COLO829 (cell line): ENCODE measurements at regions not wholly inside any gene's neighbourhood (a gene's known extent, or its start where the extent isn't known, plus 50 kb on each side); places are given as distances from the start of the nearest gene placed in this dataset.

ENCODE experiments used
- DNase-seq: peaks from one replicate; pipeline ENCODE4 v3.0.0; 2012; ENCODE audit warnings: low spot score

- DNase-seq = no peak
These were observed 147.2 kb downstream of the C9orf50 start for GRCh38 chr9:129473523-129474244.

DNA sequence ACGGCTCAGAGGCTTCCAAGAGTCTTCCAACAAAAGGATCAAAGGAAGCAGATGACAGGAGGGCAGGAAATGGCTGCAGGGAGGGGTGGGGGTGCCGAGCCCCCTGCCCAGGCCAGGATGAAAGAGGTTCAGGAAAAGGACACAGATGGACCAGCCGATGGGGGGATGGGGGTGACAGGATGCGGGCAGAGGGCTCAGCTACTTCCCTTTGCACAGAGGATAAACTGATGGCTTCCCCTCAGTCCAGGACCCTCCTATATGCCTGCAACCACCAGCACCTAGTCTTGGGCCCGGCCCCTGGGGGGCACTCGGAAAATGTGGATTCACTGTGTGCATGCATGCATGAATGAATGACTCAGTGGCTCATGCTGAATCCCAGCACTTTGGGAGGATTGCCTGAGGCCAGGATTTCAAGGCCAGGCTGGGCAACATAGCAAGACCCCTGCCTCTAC, 148.2 kb downstream of the C9orf50 start:
- DNase-seq = no peak

- DNase-seq = no peak
These were observed 149.5 kb downstream of the C9orf50 start for GRCh38 chr9:129471201-129472019.

- DNase-seq = no peak
These were observed 150.9 kb downstream of the C9orf50 start for GRCh38 chr9:129469988-129470316.

DNA sequence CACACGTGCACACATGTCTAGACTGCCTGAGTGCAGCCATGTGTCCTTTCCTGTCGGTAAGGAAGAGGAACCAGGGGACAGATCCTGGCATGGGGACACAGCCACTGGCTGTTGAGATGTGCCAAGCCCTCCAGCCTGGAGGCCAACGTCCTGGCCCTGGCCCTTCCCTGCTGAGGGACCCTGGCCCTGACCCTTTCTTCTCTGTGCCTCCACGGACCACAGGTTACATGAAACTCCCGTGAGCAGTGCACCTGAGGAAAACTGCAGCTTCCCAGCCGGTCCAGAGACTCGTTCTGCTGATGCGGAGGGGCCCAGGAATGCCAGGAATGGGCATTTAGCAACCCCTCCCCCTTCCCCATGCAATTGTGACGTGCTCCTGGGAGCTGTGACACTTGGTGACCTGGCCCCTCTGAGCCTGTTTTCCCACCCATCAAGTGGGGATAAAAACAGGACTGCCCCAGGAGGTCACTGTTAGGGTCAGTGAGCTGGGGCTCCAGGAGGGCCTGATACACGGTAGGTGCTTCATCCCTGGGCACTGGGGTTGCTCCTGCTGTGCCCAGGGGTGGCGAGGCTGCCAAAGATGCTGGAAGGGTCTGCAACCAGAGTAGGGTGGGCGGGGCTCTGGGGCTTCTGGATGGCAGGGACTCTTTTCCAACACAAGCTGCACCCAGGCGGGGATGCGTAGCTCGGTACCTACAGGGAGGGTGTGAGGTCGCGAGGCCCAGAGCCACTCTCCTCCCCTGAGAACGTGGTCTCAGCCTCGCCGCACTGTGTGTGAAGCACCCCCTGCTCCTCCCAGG, 151.5 kb downstream of the C9orf50 start:
- no peak for DNase-seq

DNA sequence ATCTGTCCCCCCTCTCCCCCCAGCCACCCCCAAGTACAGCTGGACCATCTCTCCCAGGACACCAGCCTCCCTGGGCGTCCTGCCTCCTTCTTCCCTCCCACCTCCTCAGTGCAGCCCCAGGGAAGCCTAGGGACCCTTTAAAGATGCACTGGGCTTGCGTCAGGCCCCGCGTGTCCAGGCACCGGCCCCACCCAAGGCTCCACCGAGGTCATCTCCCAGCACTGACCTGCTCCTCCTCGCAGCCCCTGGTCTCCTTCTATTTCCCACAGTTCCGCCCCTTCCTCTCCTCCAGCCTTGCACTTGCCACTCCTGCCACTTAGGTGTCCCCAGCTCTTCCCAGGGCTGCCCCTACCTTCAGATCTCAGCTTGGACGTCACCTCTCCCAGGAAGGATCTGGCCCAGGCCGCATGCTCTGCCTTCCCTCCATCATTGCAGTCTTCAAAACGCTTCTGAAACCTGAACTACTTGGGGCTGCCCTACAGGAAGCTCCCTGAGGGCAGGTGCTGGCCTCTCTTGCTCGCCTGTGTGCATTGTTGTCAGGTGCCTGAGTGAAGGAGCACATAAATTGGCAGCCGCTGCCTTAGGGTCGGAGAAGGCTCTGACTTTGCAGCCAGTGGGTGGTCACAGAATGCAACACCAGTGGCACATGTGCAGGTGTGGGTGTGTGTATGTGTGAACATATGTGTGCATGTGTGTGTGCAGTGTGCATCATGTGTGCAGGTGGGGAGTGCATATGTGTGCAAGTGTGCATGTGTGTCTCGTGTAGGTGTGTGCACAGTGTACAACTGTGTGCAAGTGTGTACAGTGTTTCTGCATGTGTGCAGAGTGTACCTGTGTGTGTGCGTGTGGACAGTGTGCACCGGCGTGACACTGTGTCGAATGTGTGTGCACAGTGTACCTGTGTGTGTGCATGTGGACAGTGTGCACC, 152.9 kb downstream of the C9orf50 start:
- no peak for DNase-seq

DNA sequence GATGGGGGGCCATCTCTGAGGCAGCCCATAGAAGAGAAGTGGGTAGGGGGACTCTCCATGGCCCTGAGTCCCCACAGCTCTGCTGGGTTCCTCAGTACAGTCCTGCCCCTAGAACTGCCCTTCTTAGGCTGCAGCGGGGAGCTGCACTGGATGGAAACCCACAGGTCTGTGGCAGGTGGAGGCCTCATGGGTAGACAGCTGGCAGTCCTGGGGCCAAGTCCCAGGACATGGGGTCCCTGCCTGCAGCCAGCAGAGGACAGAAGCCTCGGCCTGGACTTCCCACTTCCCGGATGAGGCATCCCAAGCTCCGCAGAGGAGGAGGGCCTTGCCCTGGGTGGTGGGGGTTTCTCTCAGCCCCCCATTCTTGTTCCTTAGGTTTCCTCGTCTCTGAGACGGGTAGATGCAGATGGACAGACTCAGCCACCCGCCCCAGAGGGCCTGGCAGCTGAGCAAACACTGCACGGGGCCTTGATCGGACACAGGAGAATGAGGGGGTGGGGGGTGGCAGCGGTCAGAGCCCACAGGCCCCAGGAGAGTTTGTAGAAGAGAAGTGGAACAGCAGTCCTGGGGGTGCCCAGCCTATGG, 153.8 kb downstream of the C9orf50 start:
- no peak for DNase-seq

DNA sequence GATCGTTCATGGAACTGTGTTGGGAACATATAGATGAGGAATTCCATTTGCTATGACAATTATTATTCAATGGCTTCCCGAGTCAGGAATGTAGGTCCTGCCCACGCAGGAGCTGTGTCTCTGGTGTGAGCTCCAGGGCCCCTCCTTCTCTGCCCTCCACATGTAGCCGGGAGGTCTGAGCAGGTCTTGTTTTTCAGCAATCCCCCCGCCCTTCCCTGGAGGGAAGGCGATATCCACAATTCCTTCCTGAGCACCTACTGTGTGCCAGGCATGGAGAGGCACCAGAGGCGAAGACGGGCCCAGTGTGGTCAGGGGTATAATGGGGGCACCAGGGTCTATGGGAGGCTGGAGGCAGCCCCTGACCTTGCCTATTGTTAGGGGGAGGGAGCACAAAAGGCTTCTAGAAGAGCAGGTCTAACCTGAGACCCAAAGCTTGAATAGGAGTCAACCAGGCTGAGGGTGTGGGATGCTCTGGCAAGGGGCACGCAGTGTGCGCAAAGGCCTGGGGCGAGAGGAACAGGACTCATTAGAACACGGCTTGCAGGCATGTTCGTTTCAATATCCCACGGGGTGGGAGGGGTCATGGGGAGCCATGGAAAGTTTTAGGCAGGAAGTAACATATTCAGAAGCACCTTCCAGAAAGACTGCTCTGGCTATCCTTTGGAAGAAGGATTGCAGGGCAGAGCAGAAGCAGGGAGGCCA, 154.9 kb downstream of the C9orf50 start:
- no peak for DNase-seq

DNA sequence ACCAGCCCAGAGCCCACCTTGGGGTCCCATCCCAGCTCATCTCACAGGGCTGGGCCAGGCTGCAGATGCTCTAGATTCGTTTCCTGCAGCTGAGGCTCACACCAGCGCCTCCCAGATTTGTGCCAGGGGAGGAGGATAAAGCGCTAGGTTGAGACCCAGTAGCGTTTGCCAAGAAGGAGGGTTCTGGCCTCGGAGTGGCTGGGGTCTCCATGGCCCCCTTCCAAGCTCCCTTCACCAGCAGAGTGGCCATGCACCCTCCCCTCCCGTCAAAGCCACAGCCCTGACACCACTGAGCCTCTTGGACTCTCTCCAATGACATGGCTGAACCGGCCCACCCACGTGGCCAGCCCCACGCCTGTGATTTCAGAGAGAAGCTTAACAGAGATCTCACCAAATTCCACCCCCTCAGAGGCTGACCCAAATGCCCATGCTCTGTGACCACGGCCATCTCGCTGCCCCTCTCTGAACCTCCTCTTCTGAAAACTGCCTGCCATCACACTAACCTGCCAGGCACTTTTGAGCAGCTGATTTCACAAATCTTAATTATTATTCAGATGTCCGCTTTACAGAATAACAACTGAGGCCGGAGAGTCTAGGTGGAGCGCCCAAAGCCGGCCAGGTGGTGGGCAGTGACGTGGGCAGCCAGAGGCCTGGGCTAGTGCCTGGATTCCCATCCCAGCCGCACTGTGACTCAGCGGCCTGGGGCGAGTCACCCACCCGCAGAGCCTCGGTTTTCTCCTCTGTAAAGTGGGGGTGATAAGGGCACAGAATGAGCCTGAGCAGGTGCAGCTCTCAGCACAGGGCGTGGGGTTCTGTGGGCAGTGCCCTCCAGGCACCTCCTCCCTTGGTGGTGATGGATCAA, 155.7 kb downstream of the C9orf50 start:
- no peak for DNase-seq

DNA sequence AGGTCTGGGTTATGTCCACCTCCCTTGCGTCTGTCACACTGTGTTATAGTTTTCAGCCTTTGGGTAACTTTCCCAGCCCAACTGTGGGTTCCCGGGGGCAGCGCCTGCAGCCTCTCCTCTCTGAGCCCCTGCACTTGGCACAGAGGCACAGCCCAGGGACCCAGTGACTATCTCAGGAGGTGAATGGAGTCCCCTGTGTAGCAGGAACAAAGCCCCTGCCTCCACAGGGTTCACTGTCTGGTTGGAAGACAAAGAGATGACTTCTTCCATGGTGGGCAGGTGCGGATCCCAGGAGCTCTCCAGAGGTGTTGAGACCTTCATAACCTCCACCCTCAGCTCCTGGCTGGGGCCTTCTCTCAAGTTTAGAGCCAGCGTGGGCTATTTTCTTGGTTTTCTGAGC, 156.9 kb downstream of the C9orf50 start:
- no peak for DNase-seq

- DNase-seq = no peak
These were observed 157.4 kb downstream of the C9orf50 start for GRCh38 chr9:129463477-129463876.

GRCh38 chr9:129462360-129462759, 158.5 kb downstream of the C9orf50 start:
- DNase-seq = no peak

- DNase-seq = peak; percentile 99
These were observed 160.3 kb downstream of the C9orf50 start for GRCh38 chr9:129460323-129461261.

DNA sequence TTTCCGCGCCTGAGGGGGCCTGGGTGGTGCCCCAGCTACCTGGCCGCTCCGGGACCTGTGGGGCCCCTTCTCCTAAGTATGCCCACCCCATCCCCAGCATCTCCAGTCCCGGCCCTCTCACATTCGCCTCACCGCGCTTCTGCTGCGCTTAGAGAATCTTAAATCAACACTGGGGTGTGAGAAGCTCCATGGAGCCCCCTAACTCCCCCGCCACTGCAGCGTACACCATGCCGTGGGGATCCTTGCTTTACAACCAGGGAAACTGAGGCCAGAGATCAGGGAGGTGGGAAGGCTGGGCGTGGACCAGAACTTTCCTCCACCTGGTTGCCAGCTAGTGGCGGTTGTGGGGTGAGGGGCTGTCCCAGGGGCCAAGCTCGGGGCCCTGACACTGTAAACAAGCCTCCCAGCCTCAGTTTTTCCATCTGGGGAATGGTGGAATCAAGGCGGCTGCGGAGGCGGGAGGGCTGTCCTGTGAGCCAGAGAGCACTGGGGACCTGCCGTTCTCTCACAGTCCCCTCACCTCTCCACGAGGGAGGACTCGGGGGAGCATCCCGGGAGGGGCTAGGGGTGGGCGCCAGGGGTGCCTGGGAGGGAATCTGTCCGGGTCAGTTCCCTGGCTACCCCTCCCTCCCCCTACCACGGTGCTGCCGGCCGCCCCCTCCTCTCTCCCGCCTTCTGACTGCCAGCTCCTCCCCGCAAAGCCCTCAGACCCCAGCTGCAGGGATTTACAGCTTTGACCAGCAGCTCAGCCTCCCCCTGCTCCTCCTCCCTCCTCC, 161.2 kb downstream of the C9orf50 start:
- no peak for DNase-seq

DNA sequence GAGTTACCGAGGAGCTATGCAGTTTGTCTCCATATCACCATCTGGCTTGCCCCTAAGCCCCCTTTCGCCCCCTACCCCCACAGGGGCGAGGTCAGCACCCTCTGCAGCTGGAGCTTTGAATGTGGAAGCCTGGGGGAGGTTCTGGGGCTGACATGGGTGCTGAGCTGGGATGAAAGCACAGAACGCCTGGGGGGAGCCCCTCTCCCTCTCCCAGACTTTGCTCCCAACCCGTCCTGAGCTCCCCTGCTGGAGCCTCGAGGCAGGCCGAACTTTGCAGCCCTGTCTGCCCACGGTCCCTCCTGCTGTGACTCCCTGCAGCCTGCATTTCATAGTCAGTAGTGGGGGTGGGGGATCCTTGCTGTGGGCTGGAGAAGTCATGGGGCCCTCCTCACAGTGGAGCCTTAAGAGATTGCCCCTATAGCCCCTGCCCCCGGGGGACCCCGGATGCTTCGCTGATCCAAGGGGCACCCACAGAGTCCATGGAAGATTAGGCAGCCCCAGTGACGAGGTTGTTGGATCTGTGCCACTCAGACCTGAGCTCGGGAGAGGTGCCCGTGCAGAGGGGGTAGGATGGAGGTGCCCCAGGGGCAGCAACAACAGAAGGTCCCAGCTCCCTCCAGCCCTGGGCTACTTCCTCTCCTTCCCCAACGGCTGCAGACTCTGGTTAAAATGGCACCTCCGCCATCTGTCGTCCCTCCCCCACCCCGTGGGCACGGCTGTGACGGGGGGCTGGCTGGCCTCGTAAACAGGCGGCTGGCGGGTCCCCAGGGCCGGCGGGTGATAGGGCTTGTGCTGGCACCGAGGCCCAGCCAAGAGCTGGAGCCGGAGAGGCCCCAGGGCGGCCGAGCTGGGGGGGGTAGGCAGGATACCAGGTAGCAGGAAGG, 162.0 kb downstream of the C9orf50 start:
- no peak for DNase-seq

GRCh38 chr9:129458155-129458661, 162.7 kb downstream of the C9orf50 start:
- no peak for DNase-seq
